Pulmonary artery endothelial cell (primary cell): ENCODE measurements at regions not wholly inside any gene's neighbourhood (a gene's known extent, or its start where the extent isn't known, plus 50 kb on each side); places are given as distances from the start of the nearest gene placed in this dataset.
"Not testable (repeated sequence)": the region's sequence is repeated elsewhere in the genome, so short reads cannot be mapped to it uniquely, and the experiment has no call there.

Source experiments
- DNase-seq: peaks from one replicate; pipeline ENCODE4 v3.0.0-alpha.2; 2011; ENCODE audit warnings: low read depth, low spot score

- DNase-seq = no peak
These were observed 907.5 kb downstream of the C6orf118 start for GRCh38 chr6:164401871-164402270.

- DNase-seq = no peak
These were observed 910.8 kb downstream of the C6orf118 start for GRCh38 chr6:164398647-164399046.

GRCh38 chr6:164396071-164397047 is 913.0 kb downstream of the C6orf118 start:
- no peak for DNase-seq

GRCh38 chr6:164379795-164380194 is 929.6 kb downstream of the C6orf118 start:
- no peak for DNase-seq

- DNase-seq = no peak
These were observed 931.1 kb downstream of the C6orf118 start for GRCh38 chr6:164378330-164378729.

- DNase-seq = no peak
These were observed 932.0 kb downstream of the C6orf118 start for GRCh38 chr6:164377348-164377918.

GRCh38 chr6:164370773-164371172 is 938.6 kb downstream of the C6orf118 start:
- no peak for DNase-seq

GRCh38 chr6:164359441-164359840 is 944.9 kb downstream of the QKI start:
- no peak for DNase-seq

GRCh38 chr6:164359036-164359435 is 944.5 kb downstream of the QKI start:
- DNase-seq = no peak

GRCh38 chr6:164356814-164357213 is 942.3 kb downstream of the QKI start:
- no peak for DNase-seq

- no peak for DNase-seq
These were observed 932.9 kb downstream of the QKI start for GRCh38 chr6:164347455-164347854.

- DNase-seq = no peak
These were observed 932.1 kb downstream of the QKI start for GRCh38 chr6:164346631-164347030.

GRCh38 chr6:164345806-164346496 is 931.4 kb downstream of the QKI start:
- no peak for DNase-seq

- DNase-seq = no peak
These were observed 930.8 kb downstream of the QKI start for GRCh38 chr6:164345327-164345726.

GRCh38 chr6:164344801-164345291 is 930.3 kb downstream of the QKI start:
- no peak for DNase-seq

GRCh38 chr6:164339442-164339841 is 924.9 kb downstream of the QKI start:
- DNase-seq = not testable (repeated sequence)

- no peak for DNase-seq
These were observed 923.4 kb downstream of the QKI start for GRCh38 chr6:164337925-164338397.

- no peak for DNase-seq
These were observed 922.8 kb downstream of the QKI start for GRCh38 chr6:164337024-164337924.

GRCh38 chr6:164336455-164336854 is 921.9 kb downstream of the QKI start:
- no peak for DNase-seq

GRCh38 chr6:164331026-164331425 is 916.5 kb downstream of the QKI start:
- peak; percentile 15 for DNase-seq

- DNase-seq = no peak
These were observed 910.6 kb downstream of the QKI start for GRCh38 chr6:164325168-164325567.
